Gastroesophageal sphincter (tissue), 3 donors: ENCODE measurements at regions not wholly inside any gene's neighbourhood (a gene's known extent, or its start where the extent isn't known, plus 50 kb on each side); places are given as distances from the start of the nearest gene placed in this dataset.

Source experiments
- CTCF ChIP-seq, 4 experiments: fragments of 200-600 bp in 2 of 4; fragments of 450-650 bp in 2 of 4; sonication (generic) in 1 of 4; IDR thresholded peaks; one replicate each; pipeline ENCODE4 v1.5.1; 2017 to 2019; ENCODE audit warnings: antibody characterized with exemption in 4 of 4, mild to moderate bottlenecking in 2 of 4, moderate library complexity in 2 of 4
- EP300 ChIP-seq: sonication (generic); formaldehyde crosslinking; IDR thresholded peaks from one replicate; pipeline ENCODE4 v1.6.1; 2017; ENCODE audit warnings: antibody characterized with exemption, mild to moderate bottlenecking
- POLR2AphosphoS5 ChIP-seq: sonication (generic); formaldehyde crosslinking; IDR thresholded peaks from one replicate; pipeline ENCODE4 v1.6.1; 2017; ENCODE audit warnings: antibody characterized with exemption

- TF ChIP-seq CTCF (IDR thresholded peaks at IDR 0.05) (no peak), POLR2AphosphoS5 (no peak), EP300 (no peak)
Measured at GRCh38 chr7:17118412-17118811, 180.0 kb upstream of the AHR start.
